ENCODE measurements at regions not wholly inside any gene's neighbourhood (a gene's known extent, or its start where the extent isn't known, plus 50 kb on each side); places are given as distances from the start of the nearest gene placed in this dataset.
"Not testable (repeated sequence)": the region's sequence is repeated elsewhere in the genome, so short reads cannot be mapped to it uniquely, and the experiment has no call there.

DNA sequence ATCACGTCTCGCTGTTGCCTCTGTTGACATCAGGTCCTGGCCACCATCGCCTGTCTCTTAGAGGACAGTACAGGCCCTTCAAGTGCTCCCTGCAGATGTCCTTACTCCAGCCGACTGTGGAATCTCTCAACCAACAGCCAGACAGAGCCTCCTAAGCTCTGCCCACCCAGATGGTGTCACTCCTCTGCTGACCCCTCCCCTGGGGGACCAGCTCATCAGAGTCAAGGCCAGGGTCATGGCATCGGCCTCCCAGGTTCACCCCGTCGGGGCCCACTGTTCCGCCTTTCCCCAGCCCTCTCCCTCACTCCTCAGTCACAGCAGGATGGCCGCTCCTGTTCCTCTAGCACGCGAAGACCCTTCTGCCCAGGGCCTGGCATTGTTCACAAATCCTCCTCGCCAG lies 157.3 kb upstream of the TMEM132C start:
- no peak for DNase-seq

DNA sequence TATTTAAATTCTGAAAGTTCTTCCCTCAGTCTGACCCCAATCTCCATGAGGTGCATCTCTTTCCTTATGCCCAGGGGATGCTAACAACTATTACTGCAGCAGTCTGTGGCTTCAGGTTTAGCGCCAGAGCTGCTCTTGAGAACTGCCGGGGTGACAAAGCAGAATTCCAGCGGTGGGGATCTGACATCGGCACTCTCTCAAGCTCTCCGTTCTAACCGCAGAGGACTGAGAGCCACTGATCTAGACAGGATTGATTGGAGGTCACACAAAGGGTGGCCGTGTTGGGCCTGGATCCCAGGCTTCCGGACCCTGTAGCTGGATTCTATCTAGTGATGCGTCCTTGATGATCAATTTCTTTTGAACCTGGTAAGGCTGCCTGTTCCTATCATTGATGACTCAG lies 155.6 kb upstream of the TMEM132C start:
- DNase-seq, result no peak

DNA sequence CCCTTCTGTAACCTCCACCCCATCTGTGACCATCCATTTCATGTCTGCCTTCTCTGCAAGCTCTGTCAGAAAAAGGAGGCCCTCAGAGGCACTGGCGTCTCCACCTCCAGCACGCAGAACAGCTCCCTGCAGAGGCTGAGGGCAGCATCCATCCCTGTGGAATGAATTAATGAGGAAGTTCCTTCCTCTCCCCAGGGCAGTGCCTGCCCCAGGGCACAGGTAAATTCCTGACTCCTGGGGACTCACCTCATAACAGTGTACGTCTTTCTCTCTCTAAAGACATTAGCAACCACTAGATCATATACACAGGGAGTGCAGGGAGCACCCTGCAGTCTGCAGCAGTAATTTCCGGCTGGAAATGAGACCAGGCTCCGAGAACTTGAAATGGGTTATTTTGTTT lies 155.0 kb upstream of the TMEM132C start:
- DNase-seq, result no peak

DNA sequence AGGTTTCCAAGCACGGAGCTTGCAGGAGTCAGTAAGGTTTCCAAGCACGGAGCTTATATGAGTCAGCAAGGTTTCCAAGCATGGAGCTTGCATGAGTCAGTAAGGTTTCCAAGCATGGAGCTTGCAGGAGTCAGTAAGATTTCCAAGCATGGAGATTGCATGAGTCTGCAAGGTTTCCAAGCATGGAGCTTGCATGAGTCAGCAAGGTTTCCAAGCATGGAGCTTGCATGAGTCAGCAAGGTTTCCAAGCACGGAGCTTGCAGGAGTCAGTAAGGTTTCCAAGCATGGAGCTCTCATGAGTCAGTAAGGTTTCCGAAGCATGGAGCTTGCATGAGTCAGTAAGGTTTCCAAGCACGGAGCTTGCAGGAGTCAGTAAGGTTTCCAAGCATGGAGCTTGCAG lies 153.7 kb upstream of the TMEM132C start:
- not testable (repeated sequence) for DNase-seq

DNA sequence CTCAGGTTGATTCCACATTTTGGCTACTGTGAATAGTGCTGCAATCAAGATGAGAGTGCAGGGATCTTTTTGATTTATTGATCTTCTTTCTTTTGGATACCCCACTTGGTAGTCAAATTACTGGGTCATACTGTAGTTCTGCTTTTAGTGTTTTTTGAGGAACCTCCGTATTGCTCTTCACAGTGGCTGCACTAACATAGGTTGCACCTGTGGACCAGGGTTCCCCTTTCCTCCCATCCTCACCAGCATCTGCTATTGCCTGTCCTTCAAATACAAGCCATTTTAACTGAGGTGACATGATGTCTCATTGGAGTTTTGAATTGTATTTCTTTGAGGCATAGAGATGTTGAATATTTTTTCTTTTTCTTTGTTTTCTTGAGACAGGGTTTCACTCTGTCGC lies 152.5 kb upstream of the TMEM132C start:
- no peak for DNase-seq

DNA sequence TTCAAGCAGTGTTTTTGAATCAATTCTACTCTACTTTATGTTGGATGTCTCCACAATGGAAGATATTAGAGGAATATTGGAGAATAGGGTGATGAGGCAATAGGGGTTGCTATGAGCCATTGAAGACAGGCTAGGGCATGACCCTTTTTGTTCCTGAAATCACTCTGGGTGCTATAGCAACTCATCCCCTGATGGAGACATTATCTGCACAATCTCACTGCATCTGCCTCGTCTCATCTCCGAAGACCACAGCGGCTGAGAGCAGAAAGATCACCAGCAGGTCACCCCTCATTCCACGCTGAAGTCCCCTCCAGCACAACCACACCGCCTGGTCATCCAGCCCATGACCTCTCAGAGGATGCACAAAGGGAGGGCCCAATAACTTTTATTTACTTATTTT lies 150.4 kb upstream of the TMEM132C start:
- no peak for DNase-seq

DNA sequence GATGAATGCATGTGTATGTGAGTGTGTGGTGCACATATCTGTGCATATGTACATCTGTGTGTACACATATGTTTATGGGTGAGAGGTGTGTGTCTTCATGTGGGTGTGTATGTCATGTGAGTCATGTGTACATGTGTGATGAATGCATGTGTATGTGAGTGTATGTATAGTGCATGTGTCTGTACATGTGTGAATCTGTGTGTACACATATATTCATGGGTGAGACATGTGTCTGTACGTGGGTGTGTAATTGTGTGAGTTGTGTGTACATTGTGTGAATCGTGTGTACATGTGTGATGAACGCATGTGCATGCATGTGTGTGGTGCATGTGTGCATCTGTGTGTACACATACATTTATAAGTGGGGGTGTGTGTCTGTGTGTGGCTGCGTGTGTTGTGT lies 146.9 kb upstream of the TMEM132C start:
- no peak for DNase-seq

DNA sequence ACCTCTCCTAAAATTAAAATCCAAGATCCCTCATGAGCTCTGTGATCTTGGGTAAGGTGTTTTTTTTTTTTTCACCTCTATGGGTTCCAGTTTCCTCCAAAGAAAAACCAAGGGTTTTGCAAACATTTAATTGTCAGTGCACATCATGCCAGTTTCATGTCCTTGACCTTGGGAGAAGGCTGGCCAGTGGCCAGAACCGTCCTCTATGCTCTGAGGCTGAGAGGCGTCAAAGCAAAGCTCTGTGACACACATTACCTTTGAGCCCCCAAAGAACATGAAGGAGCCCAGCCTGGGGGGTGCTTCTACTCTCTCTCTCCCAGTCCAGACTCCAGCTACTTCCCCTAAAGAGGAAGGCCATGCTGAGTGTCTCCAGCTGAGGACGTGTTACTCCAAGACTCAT lies 145.5 kb upstream of the TMEM132C start:
- no peak for DNase-seq

DNA sequence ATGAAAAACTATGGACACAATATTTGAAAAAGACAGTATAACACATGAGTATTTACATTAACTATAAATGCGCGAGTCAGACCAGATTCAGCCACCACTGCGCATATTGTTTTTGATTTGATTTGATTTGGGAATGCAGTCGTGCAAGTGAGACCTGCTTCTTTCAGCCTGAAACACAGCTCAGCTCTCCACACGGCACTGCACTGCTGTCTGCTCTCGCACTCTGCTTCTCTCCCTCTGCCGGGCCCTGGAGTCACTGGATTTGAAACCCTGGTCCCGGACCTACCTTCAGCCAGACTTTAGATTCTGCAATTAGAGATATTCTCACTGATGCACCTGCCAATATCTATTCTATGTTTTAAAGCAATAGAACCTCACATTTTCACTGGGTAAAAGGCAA lies 143.9 kb upstream of the TMEM132C start:
- no peak for DNase-seq

DNA sequence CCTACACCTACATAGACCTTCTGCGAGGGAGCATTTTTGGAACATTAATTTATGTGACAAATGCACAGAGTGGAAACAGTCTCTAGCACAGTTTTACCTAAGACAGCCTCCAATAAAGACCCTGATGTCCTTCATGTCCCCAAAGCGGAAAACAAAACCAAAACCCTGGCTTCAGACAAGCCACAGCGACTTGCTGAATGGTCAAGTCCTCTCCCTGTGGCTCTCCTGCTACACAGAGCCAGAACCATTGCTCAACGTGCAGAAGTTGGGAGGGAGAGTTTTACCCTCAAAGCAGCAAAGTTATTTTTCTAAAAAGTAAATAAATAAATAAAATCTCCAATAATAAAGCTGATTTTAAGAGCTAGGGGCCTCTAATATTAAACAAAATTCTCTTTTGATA lies 135.0 kb upstream of the TMEM132C start:
- no peak for DNase-seq

DNA sequence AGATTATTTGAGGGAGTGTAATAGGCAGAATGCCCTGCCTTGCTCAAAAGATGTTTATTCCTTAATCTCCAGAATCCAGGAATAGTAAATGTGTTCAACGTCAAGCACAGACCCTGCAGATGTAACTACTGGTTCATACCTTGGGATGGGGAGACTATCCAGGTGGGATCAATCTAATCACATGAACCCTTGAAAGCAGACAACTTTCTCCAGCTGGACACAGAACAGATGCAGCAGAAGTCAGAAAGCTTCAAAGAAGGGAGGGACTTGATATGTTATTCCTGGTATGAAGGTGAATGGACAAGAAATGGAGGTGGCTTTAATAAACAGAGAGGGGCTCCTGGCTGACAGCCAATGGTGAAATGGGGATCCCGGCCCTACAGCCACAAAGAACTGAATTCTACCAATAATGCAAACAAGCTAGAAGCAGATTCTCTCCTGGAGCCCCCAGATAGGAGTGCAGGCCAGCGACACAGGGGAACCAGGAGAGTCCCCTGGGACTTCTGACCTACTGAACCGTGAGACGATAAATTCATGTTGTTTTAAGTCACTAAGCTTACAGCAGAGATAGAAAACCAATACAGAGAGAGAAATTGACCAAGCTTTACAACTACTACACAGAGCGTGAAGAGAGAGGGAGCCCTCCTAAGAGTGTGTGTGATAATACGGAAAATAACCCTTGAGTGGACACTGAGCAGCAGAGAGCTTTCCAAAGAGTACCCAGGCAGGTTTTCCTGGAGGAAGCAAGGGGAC lies 133.5 kb upstream of the TMEM132C start:
- no peak for DNase-seq

DNA sequence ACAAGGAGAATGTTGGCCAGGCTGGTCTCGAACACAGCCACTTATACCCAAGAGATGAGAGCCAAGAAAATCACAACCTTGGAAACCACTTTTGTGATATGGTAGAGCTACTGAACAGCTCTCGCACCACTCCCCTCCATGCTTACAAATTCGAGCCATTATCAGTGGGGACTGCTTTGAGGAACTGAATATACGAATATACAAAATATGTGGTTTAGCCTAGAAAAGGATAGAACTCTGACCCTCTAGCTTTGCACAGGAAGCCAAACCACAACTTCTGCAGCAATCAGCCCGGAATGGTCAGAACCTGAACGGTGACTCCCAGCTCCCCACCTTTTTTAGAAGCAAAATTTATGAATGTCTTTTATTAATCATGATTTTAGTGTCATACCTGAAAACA lies 129.8 kb upstream of the TMEM132C start:
- DNase-seq, result no peak

DNA sequence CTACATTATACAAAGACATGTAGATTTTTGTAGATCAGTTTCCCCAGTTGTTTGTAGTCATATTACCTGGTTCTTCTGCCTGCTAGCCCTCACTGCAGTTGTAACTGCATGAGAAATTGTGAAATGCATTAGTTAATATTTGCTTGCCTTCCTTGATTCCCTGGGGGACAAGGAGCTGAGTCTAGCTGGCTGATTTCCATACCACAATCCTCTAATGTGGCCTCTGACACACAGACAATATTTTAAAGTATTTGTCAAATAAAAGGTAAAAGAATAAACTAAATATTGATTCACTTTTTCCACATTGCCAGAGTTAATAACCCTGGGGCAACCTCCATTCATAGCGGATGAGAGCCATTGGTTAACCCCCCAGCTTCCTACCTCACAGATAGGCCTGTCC lies 128.8 kb upstream of the TMEM132C start:
- DNase-seq, result no peak

DNA sequence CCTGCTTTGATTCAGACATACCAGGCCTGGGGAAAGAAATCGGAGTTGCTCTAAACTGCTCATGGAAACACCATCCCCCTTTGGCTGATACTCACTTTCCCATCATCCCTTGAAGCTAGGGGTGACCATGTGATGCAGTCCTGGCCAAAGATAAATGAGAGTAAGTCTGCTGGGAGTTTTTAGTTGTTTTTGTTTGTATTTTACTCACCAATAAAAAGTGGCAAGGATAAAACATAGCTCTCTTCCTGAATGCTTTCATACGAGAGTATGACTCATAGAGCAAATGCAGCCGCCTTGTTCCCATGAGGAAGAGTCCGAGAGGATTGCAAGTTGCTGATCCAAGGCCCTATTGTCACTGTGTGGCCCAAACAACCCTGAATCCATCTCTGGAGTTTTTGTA lies 126.4 kb upstream of the TMEM132C start:
- no peak for DNase-seq

DNA sequence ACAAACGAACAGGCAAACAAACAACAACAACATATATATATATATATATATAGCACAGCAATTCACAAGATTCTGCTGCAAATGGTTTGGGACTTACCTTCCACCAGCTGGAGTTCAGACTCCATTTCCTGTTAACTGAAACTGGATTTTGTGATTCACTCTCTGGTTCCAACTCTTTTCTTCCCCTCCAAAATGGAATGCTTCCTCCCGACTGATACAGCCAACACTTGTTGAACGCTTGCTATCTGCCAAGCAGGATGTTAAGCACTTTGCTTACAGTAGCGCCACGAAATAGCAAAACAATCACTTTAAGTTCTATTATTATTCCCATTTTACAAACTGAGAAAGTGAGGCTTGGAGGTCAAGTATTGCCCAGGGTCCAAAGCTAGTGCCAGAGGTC lies 116.0 kb upstream of the TMEM132C start:
- no peak for DNase-seq

DNA sequence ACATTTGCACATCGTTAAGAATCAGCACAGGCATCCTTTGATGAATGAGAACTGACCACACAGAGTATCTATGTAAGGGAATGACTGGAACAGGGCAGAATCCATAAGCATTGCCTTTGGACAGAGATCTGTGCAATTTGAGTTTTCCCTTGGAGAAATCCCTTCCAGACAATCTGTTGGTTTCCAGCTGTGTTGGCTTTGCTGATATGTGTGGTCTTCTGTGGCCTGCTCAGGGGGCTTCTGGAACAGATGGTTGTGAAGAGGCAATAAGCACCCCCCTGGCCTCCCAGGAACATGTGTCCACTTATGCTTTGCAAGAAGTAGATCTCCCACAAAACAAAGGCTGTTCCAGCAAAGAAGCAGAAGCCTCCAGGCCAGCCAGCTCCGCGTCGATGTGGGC lies 111.4 kb upstream of the TMEM132C start:
- no peak for DNase-seq

DNA sequence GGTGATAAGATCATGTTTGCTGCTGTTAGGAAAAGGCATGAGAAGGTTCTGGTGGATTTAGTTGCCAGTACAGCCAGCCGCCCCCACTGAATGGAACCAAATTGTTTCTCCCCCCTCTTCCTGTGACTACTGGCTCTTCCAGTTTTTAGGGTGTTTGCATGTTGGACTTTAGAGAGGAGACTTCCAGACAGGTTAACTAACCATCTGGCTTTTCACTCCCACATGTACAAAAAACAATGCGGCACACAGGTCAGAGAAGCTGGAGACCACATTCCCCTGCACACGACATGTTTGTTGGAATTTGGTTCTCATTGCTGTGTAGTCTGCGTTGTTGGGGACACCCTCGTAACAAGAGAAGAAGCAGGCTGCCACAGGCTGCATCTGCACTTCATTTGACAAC lies 103.9 kb upstream of the TMEM132C start:
- DNase-seq, result no peak

DNA sequence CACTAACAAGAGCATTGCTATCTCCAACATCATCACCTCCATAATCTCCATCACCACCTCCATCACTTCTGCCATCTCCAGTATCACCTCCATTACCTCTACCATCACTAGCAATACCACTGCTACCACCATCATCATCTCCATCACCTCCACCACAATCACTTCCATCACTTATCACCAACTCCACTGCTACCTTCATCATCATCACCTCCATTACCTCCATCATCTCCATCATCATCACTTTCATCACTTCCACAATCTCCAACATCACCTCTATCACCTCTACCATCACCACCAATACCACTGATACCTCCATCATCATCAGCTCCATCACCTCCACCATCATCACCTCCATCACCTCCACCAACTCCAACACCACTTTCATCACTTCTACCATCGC lies 102.4 kb upstream of the TMEM132C start:
- DNase-seq, result no peak

DNA sequence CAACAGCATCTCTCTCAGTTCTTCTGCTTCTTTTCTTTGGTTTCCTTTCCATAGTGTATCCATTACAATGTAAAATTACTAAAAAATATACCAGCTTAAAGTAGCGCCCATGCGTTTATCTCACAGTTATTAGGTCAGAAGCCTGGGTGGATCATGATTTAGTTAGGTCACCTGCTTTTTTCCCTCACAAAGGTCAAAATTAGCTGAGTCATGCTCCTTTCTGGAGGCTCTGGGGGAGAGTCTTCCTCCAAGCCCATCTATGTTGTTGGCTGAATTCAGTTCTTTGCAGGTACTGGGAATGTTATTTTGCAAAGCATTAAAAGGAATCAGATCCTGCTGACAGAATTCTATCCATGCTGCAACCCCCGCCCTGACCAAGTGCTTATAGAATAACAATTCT lies 101.6 kb upstream of the TMEM132C start:
- DNase-seq, result no peak

DNA sequence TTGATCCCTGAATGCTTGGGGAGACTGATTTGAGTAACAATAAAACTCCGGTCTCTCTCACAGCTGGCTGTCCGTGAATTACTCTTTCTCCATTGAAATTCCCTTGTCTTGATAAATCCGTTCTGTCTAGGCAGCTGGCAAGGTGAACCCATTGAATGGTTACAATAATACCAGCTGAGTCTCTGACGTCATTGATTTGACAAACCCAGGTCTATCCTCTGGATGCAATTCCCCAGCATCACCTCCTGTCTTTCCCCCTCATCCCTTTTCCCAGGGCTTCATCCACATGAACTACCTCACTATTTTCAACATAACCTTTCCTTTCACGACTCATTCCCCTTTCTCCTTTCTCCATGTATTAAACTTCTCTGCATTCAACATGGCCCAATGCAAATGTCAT lies 98.7 kb upstream of the TMEM132C start:
- no peak for DNase-seq

DNA sequence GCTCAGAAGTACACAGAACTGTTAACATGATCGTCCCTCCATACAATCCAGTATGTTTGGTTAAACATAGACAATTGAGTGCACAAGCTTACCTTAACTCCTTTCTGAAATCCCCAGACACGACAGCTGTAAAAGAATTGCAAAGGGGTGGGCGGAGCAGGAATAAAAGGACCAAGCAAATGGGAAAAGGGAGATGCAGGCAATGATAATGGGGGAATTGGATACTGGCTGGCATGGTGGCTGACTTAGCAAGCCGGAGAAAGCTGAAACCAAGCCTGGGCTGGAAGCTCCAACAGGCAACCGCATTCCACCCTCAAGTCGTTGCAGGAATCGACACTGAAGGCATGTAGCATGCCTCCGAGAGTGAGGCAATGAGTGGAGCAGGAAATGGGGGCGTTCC lies 96.8 kb upstream of the TMEM132C start:
- no peak for DNase-seq

DNA sequence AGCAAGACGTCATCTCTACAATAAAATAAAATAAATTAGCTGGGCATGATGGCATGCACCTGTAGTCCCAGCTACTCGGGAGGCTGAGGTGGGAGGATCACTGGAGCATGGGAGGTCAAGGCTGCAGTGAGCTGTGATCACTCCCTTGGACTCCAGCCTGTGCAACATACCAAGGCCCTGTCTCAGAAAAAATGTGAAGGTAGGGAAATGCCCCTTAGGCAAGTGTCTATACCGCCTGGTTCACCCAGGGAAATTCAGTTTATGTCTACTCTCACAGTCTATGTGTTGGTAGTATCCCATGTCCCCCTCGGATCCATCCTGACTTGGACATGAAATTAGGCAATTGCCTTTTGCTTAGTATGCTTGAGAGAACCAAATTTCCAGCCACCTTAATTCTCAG lies 88.4 kb upstream of the TMEM132C start:
- no peak for DNase-seq

DNA sequence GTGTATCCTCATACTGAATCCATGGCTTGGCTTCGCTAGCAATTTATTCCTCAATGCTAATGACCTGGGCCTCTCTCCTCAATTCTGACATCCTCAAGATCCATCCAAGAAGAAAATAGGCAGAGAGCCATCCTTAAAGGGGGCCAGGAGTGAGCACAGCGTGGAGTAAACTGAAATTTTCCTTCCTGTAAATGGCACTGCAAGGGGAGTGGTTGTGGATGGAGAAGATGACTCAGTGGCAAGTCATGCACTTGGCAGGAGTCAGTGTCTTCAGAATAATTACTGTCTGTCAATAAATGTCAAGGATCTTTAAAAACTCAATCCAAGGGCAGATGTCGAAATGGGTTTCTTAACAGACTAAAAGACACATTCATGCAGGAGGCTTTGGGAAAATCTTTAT lies 88.0 kb upstream of the TMEM132C start:
- DNase-seq, result no peak

DNA sequence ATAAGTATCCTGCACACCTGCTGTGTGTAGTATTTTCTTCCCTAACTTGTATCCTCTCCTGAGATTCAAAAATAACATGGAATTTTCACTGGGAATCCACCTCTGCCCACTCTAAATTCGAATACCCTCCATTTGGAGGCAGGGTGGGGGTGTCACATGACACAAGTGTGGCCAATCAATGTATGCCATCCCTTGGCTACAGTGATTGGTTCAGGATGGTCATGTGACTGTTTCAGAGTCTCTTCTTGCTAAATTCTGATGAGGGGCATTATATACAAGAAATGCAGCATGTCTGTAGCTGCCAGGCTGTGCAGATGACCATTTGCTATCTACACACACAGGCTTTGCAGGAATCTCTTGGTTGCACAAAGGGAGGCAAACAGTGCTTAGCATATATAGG lies 86.8 kb upstream of the TMEM132C start:
- no peak for DNase-seq

DNA sequence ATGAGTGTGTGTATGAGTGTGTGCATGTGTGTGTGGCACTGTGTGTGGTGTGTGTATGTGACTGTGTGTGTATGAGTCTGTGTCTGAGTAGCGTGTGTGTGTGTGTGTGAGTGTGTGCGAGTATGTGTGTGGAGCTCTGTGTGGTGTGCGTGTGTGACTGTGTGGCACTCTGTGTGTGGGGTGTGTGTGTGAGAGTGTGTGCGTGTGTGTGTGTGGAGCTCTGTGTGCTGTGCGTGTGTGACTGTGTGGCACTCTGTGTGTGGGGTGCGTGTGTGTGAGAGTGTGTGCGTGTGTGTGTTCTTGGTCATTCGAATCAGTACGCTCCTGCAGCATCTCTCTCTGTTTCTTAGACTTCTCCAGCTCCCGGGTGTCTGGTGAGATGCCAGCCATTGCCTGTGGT lies 76.9 kb upstream of the TMEM132C start:
- DNase-seq, result no peak

DNA sequence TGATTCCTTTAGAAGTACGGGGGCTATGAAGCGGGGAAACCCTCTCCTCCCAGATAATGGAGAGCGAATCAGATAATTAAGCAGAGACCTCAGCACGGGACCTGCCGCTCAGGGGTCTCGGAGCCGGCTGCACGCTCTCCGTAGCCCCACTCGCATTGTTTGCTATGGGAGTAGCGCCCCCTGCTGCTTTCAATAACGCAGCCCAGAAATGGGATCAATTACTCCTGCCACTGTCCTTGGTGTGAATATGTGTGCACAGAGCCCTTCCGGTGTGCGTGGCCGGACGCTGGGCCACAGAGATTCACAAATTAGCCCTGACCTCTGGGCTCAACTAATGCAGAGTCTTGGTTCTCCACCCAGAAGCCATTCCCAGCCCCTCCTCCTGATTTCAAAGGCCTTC lies 76.4 kb upstream of the TMEM132C start:
- no peak for DNase-seq
